A204.1 (cell line): ENCODE measurements at regions not wholly inside any gene's neighbourhood (a gene's known extent, or its start where the extent isn't known, plus 50 kb on each side); places are given as distances from the start of the nearest gene placed in this dataset.
"Not testable (repeated sequence)": the region's sequence is repeated elsewhere in the genome, so short reads cannot be mapped to it uniquely, and the experiment has no call there.

ENCODE experiments used
- FAIRE-seq: peaks from 2 replicates; lab custom pipeline; 2012; peaks lifted over from hg19 to GRCh38; lab: Jason Lieb, UNC

DNA sequence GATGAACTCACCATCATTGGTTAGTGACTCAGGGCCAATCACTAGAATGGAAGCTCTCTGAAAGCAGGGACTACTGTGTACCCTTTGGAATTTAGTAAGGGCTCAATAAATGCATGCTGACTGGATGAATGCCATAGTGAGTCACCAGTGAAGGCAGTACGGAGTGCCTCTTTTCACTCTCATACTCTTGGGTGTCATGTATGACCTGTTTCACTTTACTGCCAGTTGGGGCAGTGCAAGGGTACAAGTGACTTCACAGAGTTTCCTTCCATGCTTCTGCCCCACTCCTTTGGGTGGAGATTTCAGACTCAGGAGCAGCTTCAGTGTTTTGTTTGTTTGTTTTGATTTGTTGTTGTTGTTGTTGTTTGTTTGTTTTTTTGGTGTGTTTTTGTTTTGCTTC, 57.7 kb downstream of the SOX3 start:
- FAIRE-seq, result no peak

DNA sequence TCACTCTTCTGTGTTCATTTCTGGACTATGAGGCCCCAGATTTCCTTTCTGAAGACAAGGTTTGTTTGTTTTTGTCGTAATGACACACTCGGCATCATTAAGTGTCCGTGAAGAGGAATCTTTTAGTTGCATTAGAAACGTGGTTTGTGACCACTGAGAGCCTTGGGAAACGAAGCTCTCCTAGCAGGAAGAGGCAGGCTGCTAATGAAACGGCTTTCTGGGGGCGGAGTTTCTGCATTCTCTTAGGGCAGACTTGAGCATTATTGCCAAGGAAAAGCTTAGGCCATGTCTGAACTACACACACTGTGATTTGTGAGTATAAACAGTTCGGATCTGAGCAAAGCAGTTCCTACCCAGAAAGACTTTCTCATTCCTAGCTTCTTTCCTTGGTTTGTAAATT, 64.0 kb downstream of the SOX3 start:
- FAIRE-seq, result no peak

- FAIRE-seq, result no peak
Measured at GRCh38 chrX:140439476-140439875, 65.4 kb downstream of the SOX3 start.

DNA sequence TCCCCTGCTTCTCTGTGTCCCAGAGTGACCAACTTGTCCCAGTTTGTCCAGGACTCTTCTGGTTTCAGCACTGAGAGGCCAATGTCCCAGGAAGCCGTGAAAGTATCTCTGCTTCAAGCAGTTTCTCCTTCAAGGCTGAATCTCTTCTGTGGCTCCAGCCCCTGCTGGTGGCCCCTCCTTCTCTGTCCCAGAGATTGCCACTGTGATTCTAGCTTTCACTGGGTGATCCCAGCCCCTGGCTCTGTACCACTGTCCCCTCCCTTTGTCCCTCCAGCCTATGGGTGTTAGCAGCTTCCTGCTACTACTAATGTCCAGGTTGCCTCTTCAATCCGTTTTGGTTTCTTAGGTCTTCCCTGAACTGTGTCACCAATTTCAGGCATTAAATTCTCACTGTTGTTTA, 70.5 kb downstream of the SOX3 start:
- FAIRE-seq, result no peak

DNA sequence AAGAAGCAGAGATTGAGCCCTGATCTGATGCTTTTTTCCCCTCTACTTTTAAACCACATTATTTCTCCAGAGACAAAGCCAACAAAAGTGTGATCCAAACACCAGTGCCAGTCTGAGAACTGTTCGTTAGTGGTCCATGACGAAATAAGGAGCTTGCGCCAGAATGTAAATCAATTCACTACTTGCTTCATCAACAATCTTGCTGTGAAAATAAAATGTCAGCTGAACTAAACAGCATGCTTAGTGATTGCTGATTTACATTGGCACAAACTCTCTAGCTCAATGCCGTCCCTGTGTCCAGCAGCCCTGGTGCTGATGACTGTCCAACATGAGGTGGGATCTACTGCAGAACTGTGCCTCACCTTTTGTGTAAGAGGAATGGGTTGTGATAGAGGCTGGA, 71.3 kb downstream of the SOX3 start:
- FAIRE-seq, result no peak

- no peak for FAIRE-seq
Measured at GRCh38 chrX:140432346-140433175, 72.3 kb downstream of the SOX3 start.

DNA sequence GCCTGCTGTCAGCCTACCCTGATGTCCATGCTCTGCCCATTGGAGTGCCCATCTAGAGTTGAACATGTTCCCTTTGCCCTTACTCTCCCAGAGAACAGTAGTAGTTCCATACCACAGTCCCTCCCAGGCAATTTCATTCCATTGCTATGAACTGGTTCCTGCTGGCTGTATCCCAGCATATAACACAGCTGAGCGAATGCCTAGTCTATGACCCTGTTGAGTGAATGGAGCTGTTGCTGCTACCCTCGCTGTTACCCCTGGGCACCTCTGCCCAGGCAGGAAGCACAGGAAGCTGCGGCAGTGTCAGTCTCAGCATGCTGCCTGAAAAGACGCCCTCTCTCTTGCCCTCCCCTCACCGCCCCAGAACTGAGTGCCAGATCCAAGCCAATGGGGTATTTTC, 73.3 kb downstream of the SOX3 start:
- FAIRE-seq, result no peak

DNA sequence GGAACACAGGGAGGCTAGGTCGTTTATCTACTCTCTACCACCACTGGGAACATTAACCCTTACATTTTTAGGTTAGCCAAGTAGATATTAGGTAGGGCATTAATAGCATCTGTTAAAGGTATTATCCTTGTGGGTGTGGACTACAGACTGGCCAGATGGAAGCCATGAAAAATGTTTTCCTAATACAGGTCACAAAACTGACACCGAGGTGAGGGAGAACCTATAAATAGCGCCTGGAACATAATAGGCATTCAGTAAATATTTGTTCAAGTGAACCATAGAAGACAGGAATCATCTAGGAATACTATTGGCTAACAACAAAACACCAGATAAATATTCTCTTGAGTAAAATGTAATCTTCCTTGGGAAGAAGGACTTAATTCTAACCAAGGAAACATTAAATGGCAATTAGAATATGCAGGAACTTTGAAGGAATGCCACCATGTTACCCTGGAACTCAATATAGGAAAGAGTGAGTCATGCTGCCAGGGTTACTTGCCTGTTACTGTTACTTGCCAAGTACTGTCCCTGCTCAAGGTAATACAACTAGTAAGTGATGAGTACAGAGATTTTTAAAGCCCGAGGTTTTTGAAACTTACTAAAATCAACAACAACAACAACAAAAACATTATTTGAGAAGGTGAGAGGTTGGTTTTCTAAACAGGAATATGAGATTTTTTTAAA, 79.0 kb downstream of the SOX3 start:
- FAIRE-seq, result no peak

GRCh38 chrX:140422501-140422900, 82.4 kb downstream of the SOX3 start:
- no peak for FAIRE-seq

DNA sequence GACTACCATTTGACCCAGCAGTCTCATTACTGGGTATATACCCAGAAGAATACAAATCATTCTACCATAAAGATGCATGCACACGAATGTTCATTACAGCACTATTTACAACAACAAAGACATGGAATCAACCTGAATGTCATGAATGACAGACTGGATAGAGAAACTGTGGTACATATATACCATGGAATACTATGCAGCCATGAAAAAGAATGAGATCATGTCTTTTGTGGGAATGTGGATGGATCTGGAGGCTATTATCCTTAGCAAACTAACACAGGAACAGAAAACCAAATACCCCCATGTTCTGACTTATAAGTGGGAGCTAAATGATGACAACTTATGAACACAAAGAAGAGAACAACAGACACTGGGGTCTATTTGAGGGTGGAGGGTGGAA, 102.7 kb downstream of the SOX3 start:
- FAIRE-seq, result not testable (repeated sequence)

- FAIRE-seq, result not testable (repeated sequence)
Measured at GRCh38 chrX:140396326-140396725, 108.5 kb downstream of the SOX3 start.

DNA sequence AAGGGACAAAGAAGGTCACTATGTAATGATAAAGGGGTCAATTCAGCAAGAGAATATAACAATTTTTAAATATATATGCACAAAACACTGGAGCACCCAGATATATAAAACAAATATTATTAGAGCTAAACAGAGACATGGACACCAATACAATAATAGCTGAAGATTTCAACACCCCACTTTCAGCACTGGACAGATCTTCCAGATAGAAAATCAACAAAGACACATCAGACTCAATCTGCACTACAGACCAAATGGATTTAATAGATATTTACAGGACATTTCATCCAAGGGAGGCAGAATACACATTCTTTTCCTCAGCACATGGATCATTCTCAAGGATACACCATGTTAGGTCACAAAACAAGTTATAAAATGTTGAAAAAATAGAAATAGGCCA, 111.4 kb downstream of the SOX3 start:
- no peak for FAIRE-seq

DNA sequence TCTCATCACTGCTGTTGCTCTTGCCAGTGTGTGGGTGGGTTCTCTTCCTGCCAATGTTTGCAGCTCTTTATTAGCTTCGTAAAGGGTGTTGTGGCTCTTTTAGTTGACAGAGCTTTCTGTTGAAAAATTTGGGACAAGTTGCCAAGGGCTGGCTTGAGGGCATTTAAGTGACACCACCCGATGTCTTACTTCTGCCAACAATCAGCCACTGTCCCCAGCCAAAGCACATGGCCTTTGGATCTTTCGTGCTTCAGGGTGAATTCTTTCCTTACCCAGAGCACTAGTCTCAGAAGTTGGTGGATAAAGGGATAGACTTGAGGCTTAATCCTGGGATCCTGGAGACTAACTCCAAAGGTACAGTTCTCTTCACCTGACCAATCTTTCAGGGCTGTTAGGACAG, 113.6 kb downstream of the SOX3 start:
- FAIRE-seq, result no peak

- no peak for FAIRE-seq
Measured at GRCh38 chrX:140389331-140389730, 115.5 kb downstream of the SOX3 start.

GRCh38 chrX:140362861-140363260, 142.0 kb downstream of the SOX3 start:
- FAIRE-seq, result no peak

DNA sequence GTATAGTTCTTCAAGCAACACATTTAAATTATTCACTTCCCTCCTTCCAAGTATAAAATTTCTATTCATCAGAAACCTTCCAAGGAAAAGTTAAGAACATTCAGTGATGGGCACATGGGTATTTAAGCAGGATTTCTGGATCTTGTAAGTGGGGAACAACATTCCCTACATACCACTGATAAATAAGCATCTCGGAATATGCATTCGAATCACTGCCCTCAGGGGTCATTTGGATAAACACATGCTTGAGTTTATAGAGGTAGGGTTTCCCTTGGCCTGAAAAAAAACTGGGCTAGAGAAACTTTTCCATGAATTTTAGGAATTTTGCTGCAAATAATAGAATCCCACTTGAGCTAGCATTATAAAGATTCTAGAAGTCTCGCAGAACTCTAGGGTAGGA, 143.9 kb downstream of the SOX3 start:
- FAIRE-seq, result no peak

DNA sequence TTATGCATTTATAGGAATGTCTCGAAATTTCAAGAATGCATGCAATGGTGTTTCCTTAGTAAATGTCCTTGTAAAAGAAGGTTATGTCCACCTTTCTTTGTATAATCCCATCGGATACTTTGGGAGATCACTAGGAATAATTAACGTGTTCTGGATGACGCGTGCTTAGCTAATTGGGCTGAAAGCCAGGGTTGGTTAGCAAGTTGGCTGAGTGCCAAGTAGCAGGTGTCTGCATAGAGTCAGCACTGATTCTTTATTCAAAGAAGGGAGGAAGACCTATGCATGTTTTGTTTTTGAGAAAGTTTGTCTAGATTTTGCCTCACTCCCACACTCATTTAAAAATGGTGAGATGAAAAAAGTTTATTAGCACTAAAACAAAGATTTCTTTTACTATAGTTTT, 144.6 kb downstream of the SOX3 start:
- FAIRE-seq, result no peak

GRCh38 chrX:140355922-140356321, 148.9 kb downstream of the SOX3 start:
- FAIRE-seq, result no peak

- no peak for FAIRE-seq
Measured at GRCh38 chrX:140355429-140355828, 149.4 kb downstream of the SOX3 start.

DNA sequence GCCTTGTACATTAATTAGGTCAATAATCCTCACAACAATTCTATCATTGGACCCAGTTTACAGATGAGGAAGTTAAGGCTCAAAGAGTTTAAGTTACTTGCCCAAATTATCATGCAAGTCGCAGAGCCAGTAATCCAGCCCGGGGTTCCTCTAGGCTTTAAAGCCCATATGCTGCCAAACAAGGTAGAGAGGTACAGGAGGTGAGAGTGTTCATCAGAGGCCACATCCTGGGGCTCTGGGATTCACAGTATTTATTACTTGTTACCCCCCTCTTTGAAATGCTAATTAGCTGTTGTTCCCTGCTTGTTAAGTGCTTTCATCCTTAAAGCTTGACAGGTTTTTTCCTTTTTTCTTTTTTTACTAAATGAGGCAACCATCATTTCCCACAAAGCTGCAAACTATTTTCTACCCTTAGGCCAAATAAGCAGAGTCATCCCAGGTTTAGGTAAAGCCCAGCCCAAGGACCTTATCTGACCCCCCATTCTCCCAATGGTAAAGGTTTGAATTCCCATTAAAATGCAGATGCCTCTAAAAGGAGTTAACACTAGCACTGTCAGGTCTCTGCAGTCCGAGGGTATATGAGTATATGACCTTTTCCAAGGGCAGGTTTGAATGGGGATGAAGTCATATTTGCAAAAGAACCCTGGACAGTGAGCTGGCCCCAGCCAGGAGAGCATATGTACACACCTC, 150.3 kb downstream of the SOX3 start:
- no peak for FAIRE-seq

GRCh38 chrX:140346729-140347128, 158.1 kb downstream of the SOX3 start:
- FAIRE-seq, result no peak

DNA sequence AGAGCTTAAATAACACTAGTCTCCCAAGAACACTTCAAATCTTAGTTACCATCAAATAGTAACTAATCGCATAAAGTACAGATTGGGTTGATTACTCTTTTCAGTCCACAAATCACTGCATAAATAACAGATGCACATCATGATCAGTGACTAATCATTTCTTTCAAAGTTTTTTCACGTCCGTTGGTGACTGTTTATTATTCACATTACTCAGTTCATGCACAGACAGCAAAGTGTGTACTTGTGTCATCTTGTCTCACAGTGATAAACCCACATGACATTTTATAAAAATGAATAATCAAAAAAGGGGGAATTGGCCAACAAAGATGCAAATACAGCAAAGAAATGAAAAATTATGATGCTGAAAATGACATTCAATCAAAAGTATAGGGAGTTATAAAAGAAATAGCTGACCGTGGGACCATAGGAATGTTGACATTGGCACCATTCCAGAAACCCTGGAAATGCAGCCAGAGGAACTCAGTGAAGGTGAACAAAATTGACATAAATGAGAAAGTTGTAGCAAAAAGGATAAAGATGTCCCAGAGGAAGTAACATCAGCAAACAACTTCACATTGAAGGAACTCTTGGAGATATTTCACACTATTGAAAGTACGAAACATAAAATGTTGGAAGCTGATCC, 161.5 kb downstream of the SOX3 start:
- FAIRE-seq, result no peak

DNA sequence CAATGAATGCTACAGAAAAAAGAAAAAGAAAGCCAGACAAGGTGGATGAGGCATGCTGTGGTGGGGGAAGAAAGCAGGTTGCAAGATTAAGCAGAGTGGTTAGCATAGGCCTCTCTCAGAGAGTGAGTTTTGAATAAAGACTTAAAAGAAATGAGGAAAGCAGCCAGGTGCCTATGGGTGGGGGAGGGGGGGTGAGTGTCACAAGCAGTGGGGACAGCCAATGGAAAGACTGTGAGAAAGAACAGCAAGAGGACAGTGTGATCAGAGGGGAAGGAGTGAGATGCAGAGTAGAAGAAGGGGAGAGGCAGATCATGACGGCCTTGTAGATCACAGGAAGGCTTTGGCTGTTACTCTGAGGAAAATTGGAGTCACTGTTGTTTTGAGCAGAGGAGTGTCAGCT, 162.5 kb downstream of the SOX3 start:
- FAIRE-seq, result no peak
